ENCODE measurements at regions not wholly inside any gene's neighbourhood (a gene's known extent, or its start where the extent isn't known, plus 50 kb on each side); places are given as distances from the start of the nearest gene placed in this dataset.

- TF ChIP-seq, protein P1, sequence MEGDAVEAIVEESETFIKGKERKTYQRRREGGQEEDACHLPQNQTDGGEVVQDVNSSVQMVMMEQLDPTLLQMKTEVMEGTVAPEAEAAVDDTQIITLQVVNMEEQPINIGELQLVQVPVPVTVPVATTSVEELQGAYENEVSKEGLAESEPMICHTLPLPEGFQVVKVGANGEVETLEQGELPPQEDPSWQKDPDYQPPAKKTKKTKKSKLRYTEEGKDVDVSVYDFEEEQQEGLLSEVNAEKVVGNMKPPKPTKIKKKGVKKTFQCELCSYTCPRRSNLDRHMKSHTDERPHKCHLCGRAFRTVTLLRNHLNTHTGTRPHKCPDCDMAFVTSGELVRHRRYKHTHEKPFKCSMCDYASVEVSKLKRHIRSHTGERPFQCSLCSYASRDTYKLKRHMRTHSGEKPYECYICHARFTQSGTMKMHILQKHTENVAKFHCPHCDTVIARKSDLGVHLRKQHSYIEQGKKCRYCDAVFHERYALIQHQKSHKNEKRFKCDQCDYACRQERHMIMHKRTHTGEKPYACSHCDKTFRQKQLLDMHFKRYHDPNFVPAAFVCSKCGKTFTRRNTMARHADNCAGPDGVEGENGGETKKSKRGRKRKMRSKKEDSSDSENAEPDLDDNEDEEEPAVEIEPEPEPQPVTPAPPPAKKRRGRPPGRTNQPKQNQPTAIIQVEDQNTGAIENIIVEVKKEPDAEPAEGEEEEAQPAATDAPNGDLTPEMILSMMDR (IDR thresholded peaks at IDR 0.05; ENCODE audit: low read depth, low read length), result peak; percentile 15
- no peak for TF ChIP-seq EZH2phosphoT487 (IDR thresholded peaks at IDR 0.05; ENCODE audit: low read depth)
Observed at GRCh38 chr18:60075477-60075876, 175.7 kb downstream of the PMAIP1 start.

All from OCI-LY3 (cell line).